Immature natural killer cell (primary cell): ENCODE measurements at regions not wholly inside any gene's neighbourhood (a gene's known extent, or its start where the extent isn't known, plus 50 kb on each side); places are given as distances from the start of the nearest gene placed in this dataset.

ENCODE experiments used
- DNase-seq, 3 donors: peaks; one replicate each; pipeline ENCODE4 v3.0.0; 2022; ENCODE audit warnings: mixed read lengths in 1 of 3
- H3K27ac Mint-ChIP-seq, 6 donors: one replicate each; pipeline ENCODE4 v1.8.0; 2020; ENCODE audit warnings: mixed read lengths in 6 of 6, mild to moderate bottlenecking in 5 of 6, inconsistent platforms in 4 of 6, moderate library complexity in 3 of 6
- H3K27me3 Mint-ChIP-seq, 3 donors: one replicate each; pipeline ENCODE4 v1.8.0; 2020 to 2021; ENCODE audit warnings: low read depth in 3 of 3, mild to moderate bottlenecking in 3 of 3, mixed read lengths in 3 of 3, moderate library complexity in 3 of 3, inconsistent platforms in 1 of 3
- H3K36me3 Mint-ChIP-seq, 3 donors: one replicate each; pipeline ENCODE4 v1.8.0; 2020; ENCODE audit warnings: mixed read lengths in 3 of 3, inconsistent platforms in 2 of 3, mild to moderate bottlenecking in 2 of 3
- H3K4me1 Mint-ChIP-seq, 2 donors: one replicate each; pipeline ENCODE4 v1.8.0; 2020; ENCODE audit warnings: inconsistent platforms in 2 of 2, mild to moderate bottlenecking in 2 of 2, mixed read lengths in 2 of 2, moderate library complexity in 1 of 2
- H3K4me3 Mint-ChIP-seq, 5 donors: one replicate each; pipeline ENCODE4 v1.8.0; 2020; ENCODE audit warnings: mild to moderate bottlenecking in 5 of 5, mixed read lengths in 5 of 5, inconsistent platforms in 3 of 5, moderate library complexity in 3 of 5
- H3K9me3 Mint-ChIP-seq, 6 donors: one replicate each; pipeline ENCODE4 v1.8.0; 2020; ENCODE audit warnings: mild to moderate bottlenecking in 6 of 6, mixed read lengths in 6 of 6, inconsistent platforms in 4 of 6, moderate library complexity in 3 of 6

DNA sequence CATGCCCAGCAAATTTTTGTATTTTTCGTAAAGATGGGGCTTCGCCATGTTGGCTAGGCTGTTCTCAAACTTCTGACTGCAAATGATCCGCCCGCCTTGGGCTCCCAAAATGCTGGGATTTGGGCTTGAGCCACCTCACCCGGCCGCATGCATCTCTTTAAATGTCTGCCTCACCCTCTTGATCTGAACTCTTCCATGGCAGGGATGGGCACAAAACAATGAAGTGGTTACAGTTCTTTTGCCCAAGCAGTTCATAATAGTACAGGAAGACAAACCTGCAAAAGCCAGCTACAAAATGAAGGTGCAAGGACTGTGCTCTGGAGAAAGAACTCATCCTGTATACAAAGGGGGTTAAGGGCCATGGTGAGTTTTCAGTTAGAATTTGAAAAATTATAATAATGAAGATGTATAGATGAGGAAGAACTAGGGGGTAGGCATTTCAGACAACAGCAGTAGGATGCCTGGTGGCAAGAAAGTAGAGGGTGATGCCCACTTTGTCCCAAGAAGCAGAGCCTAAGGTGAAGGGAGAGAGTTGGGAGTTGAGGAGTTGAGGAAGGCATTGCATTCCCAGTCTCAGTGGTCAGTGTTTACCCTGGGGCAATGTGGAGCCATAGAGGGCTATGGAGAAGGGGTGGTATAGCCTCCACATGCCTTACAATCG lies 160.8 kb upstream of the MYCN start:
- peaks cover 0 to 1% (median 0%) of the 10 kb centered on the region in 6 donors for H3K9me3 Mint-ChIP-seq
- no peaks in the 10 kb centered on the region for H3K36me3 Mint-ChIP-seq
- H3K4me3 Mint-ChIP-seq, result no peak overlapping the region
- no peak overlapping the region for H3K27ac Mint-ChIP-seq
- H3K27me3 Mint-ChIP-seq, result peaks cover 2 to 4% (median 4%) of the 10 kb centered on the region in 3 donors
- no peaks in the 10 kb centered on the region for H3K4me1 Mint-ChIP-seq
- no peak for DNase-seq

DNA sequence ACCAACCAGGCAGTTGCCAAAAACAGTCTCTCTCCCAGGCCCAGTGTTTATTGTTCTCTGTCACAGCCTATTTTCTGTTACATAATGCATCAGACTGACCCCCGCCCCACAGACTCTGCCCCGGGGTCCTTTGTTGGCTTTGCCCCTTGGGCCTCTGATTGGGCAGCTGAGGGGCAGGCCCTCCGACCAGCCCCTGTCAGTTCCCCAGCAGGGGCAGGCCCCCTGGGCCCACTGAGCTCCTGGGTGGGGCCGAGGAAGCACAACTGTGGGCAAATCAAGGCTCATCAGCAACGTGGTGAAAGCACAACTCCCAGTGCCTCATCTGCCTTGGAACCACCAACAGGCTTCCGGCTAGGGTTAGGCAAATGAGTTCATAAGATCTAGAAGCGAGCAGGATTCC lies 160.1 kb upstream of the MYCN start:
- H3K27me3 Mint-ChIP-seq, result peaks cover under 1 to 4% (median 2%) of the 10 kb centered on the region in 3 donors
- no peak overlapping the region for H3K4me3 Mint-ChIP-seq
- H3K9me3 Mint-ChIP-seq, result peaks cover 0 to 1% (median 0%) of the 10 kb centered on the region in 6 donors
- H3K27ac Mint-ChIP-seq, result no peak overlapping the region
- DNase-seq, result no peak
- H3K36me3 Mint-ChIP-seq, result no peaks in the 10 kb centered on the region
- no peaks in the 10 kb centered on the region for H3K4me1 Mint-ChIP-seq

DNA sequence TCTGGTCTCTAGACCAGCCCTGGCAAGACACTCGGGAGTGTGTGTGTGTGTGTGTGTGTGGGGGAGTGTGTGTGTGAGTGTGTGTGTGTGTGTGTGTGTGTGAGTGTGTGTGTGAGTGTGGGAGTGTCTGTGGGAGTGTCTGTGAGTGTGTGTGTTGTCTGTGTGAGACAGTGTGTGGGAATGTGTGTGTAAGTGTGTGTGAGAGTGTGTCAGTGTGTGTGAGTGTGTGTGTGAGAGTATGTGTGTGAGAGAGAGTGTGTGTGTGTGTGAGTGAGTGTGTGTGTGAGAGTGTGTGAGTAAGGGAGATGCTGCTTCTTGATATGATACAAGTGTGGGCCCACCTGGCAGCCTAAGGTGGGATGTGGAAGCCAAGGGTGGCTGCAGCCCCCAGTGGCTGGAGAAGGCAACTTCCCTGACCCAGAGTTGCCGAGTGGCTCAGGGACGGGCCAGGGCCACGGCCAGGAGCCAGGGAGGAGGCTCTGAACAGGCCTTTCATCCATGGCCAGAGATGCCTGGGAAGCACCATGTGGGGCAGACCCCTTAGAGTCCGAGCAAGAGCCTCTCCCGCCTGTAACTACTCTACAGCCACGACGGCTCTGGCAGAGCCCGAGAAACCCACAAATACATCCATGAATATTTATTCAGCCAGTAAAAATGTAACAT lies 159.3 kb upstream of the MYCN start:
- Mint-ChIP-seq H3K4me3 (no peak overlapping the region), H3K36me3 (no peaks in the 10 kb centered on the region), H3K27ac (no peak overlapping the region)

DNA sequence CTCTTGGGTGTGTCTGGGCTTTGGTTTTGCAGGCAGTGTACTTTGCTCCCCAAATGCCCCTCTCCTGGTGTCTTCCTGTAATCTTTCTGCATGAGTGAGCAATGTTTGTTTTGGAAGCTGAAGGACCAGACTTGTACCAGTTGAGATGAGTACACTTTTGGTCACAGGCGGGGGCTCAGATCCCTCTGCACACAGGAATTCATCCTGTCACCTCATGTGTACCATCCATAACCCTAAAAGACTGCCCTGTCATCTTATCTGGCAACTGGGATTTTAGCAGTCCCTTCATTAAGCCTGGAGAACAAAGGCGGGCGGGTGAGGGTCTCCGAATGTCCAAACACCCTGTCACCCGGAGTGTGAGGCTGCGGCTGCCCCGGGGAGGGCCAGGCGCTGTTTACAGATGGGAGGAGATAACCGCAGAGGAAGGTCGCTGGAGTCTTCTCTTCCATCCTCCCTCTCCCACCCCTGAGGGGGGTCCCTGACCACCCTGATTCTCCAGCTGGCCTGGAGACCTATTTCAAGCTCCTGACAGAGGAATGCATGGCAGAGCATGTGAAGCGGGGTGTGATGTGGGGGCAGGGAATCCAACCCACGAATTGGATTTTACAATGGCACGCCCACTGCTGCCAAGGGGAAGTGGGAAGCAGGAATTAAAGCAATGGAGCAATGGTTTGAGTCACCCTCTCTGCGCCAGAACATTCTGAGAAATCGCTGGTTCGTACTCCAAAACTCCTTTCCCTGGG lies 158.2 kb upstream of the MYCN start:
- H3K4me3 Mint-ChIP-seq, result no peak overlapping the region
- H3K27ac Mint-ChIP-seq, result no peak overlapping the region
- peaks cover 0 to 4% (median 2%) of the 10 kb centered on the region in 3 donors for H3K27me3 Mint-ChIP-seq
- no peaks in the 10 kb centered on the region for H3K4me1 Mint-ChIP-seq
- H3K9me3 Mint-ChIP-seq, result peaks cover 0 to 1% (median 0%) of the 10 kb centered on the region in 6 donors
- H3K36me3 Mint-ChIP-seq, result no peaks in the 10 kb centered on the region
- DNase-seq, result no peak

More for the DNA sequence above, 159.3 kb upstream of the MYCN start:
- Mint-ChIP-seq H3K4me1 (no peaks in the 10 kb centered on the region), H3K27me3 (peaks cover 0 to 4% (median 2%) of the 10 kb centered on the region in 3 donors), H3K9me3 (peaks cover 0 to 1% (median 0%) of the 10 kb centered on the region in 6 donors)
- no peak for DNase-seq

DNA sequence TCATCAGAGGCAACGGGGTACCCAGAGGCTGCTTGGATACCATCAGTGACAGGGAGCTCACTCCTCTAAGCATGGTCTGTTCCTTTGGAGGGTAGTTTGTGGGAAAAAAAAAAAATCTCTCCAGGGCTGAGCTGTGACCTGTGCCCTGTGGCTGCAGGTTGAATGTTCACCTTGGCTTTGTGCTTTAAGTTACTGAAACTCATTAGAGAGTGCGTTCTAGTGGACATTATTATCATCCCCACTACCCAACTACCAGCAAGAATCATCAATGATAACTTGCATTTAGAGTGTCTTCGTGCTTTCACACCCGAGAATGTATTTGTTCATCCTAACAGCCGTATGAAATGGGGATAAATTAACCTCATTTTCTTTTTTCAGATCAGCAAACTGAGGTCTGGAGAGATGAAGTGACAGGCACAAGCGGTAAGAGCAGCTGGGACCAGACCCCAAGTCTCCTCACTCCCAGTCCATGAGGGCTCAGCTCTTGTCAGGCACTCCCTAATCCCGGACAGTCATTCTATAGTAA lies 157.5 kb upstream of the MYCN start:
- Mint-ChIP-seq H3K4me3 (no peak overlapping the region), H3K4me1 (no peaks in the 10 kb centered on the region), H3K27ac (no peak overlapping the region), H3K9me3 (peaks cover 0 to 1% (median 0%) of the 10 kb centered on the region in 6 donors), H3K36me3 (no peaks in the 10 kb centered on the region), H3K27me3 (peaks cover 0 to 3% (median 2%) of the 10 kb centered on the region in 3 donors)
- no peak for DNase-seq

DNA sequence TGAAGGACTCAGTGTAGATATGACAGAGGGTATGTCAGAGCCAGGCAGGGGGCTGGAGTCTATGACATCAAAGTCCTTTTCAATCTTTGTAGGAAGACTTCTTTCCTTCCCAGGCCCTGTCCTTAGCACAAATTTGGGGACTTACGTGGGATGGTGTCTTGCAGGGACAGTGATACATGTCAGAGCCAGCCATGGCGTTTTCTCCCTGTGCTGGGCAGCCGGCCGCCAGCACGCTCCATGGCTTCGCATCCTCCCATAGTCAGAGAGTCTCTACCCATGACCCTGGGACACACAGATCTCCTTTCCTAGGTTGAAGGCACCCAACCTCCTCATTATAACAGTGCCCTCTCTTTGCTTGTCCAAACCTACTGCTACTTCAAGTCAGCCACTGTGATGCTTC lies 156.9 kb upstream of the MYCN start:
- Mint-ChIP-seq H3K4me1 (no peaks in the 10 kb centered on the region), H3K27me3 (peaks cover 2 to 3% (median 2%) of the 10 kb centered on the region in 3 donors), H3K4me3 (no peak overlapping the region), H3K27ac (no peak overlapping the region), H3K9me3 (peaks cover 0 to 1% (median 0%) of the 10 kb centered on the region in 6 donors), H3K36me3 (no peaks in the 10 kb centered on the region)
- DNase-seq, result no peak

DNA sequence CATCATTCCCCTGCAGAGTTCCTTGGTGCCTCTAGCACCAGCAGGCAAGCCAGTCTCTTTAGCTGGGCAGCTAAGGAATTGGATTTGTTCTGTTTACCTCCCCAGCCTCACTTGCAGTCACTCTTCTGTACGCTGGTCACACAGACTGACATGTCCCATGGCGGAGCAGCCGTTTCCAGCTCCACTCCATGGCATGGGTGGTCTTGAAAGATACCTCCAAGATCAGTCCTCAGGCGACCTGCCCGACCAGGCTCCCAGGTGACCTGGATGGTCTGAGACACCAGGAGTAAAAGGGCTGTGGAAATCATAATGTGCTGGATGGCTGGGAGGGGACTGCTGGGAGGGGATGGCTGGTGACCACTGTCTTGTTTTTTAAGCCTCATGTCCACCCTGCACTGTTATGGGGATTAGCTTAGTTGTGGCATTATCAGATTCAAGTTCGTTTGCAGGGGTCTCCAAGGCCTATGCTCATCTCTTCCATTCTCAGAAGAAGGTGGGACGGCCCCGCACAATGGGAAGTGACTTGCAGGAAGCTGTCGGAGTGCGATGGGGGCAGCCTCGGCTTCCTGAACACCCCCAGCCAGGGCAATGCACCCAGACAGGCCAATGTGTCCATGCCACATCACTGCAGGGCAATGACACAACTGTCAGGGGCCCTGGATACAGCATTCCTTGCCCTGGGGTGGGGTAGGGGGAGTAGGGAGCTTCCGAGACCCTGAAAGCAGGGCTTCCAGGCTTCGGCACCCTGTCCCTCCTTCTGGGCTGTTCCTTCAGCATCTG lies 156.1 kb upstream of the MYCN start:
- Mint-ChIP-seq H3K27ac (no peak overlapping the region), H3K27me3 (peaks cover 2 to 3% (median 2%) of the 10 kb centered on the region in 3 donors), H3K36me3 (no peaks in the 10 kb centered on the region), H3K9me3 (peaks cover 0 to 1% (median 0%) of the 10 kb centered on the region in 6 donors), H3K4me1 (no peaks in the 10 kb centered on the region), H3K4me3 (no peak overlapping the region)
- DNase-seq, result no peak

DNA sequence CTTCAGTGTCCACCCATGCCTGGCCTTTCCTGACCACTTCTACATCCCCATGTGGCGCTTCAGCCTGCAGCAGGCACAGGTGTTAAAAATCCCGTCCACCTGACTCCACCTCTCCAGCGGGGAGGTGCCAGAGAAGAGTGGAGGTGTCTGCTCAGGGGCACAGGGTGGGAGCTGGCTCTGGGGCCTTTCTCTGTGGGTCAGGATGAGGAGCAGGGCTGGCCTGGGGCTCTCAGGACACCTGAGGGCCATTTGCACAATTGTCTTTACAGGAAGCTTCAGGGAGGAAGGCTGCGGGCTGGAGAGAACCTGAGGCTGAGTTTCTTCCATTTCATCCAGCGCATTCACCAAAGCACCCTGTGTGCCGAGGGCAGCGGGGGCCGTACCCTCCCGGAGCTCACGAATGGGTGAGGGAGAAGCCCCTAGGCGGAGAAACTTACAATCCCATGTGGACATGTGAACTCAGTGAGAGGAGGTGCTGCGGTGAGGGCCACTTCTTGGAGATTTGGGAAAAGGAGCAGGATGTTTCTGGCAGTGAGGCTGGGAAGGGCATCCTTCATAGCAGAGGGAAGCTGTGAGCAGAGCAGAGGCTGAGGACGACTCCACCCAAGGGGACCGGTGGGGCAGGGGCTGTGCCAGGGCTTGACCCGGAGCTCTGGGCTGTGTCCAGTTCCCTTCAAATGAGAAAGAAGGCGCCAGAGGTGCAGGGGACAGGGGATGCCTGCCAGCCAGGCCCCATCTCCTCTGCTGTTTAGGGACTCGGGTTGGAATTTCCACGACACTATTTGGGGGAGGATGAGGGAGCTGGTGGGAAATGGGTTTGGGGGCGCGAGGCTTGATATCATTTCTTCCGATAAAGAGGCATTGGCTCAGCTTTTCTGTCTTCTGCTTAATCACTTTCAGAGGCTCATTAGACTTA lies 155.2 kb upstream of the MYCN start:
- Mint-ChIP-seq H3K9me3 (peaks cover 0 to 1% (median 0%) of the 10 kb centered on the region in 6 donors), H3K4me1 (no peaks in the 10 kb centered on the region), H3K4me3 (no peak overlapping the region), H3K27ac (no peak overlapping the region), H3K27me3 (peaks cover 2 to 3% (median 2%) of the 10 kb centered on the region in 3 donors), H3K36me3 (no peaks in the 10 kb centered on the region)
- no peak for DNase-seq

DNA sequence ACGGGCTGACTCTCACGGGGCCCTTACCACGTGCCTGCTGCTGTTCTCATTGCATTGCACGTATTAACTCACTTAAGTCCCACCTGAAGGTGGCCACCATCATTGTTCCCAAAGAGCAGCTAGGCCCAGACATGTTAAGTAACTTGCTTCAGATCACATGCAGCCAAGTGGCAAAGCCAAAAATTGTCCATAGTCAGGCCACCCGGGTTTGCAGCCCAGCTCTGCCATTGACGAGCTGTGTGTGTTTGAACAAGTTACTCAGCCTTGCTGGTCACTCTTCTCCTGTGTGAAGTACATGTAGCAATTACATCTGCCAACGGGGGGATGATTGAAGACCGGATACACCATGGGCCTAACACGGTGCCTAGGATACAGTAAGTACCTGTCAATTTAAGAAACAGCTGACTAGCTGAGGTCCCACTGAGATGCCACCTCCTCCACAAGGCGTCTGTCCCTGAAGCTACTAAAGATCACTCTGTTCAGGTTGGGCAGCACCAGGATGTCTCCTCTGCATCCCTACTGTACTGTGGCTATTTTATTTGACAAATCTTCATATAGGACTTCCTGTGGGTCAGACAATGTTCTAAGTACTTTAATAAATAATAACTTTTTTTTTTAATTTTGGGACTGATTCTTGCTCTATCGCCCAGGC lies 154.2 kb upstream of the MYCN start:
- H3K4me1 Mint-ChIP-seq, result no peaks in the 10 kb centered on the region
- peaks cover 0 to 1% (median 0%) of the 10 kb centered on the region in 6 donors for H3K9me3 Mint-ChIP-seq
- peaks cover 2 to 3% (median 2%) of the 10 kb centered on the region in 3 donors for H3K27me3 Mint-ChIP-seq
- DNase-seq, result no peak
- H3K36me3 Mint-ChIP-seq, result no peaks in the 10 kb centered on the region
- no peak overlapping the region for H3K27ac Mint-ChIP-seq
- no peak overlapping the region for H3K4me3 Mint-ChIP-seq

DNA sequence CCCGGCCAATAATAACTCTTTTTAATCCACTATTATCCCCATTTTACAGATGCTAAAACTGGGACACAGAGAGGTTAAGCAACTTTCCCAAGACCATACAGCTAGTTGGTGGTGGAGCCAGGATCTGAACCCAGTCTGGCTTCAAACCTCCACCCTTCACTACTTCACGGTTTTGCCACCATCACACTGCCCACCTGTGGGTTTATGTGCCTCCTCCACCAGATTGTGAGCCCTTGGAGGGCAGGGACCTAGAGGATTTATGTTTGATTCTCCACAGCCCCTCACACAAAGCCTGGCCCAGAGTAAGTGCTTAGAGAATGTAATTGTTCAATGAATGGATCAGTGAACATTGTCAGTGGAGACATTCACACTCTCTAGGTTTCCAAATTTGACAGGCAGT lies 153.4 kb upstream of the MYCN start:
- no peak overlapping the region for H3K27ac Mint-ChIP-seq
- peaks cover 0 to 3% (median 2%) of the 10 kb centered on the region in 3 donors for H3K27me3 Mint-ChIP-seq
- peaks cover 0 to 1% (median 0%) of the 10 kb centered on the region in 6 donors for H3K9me3 Mint-ChIP-seq
- no peak for DNase-seq
- H3K4me1 Mint-ChIP-seq, result no peaks in the 10 kb centered on the region
- no peak overlapping the region for H3K4me3 Mint-ChIP-seq
- no peaks in the 10 kb centered on the region for H3K36me3 Mint-ChIP-seq

DNA sequence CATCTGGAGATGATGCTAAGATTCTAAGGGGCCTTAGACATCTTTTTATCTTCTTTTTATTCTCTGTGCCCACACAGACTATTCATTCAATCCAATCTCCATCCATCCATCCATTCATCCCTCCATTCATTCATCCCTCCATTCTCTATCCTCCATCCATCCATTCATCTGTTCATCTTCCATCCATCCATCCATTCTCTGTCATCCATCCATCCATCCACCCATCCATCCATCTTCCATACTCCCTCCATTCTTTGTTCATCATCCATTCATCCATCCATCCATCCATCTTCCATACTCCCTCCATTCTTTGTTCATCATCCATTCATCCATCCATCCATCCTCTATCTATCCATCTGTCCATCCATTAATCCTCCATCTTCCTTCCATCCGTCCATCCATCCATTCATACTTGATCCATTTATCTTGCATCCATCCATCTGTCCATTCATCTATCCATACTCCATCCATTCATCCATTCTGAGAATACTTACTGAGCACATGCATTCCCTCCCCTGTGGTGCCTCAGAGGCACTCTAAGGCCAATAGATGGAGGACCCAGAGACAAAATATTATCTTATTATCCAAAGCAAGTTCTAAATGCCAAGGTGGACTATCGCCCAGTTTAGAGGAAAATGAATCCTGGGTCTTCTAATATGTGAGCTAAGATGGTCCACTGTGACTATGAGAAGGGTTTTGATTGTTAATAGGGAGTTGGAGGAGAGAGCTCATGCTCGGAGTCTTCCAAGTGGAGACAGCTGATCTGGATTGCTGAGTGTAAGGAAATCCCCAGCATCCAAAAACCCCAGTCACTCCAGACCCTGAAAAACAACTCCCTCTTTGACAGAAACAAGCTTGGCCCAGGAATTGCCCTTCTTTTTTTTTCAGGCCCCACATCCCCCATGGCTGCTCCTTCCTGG lies 152.6 kb upstream of the MYCN start:
- peaks cover 0 to 3% (median 2%) of the 10 kb centered on the region in 3 donors for H3K27me3 Mint-ChIP-seq
- no peaks in the 10 kb centered on the region for H3K36me3 Mint-ChIP-seq
- H3K9me3 Mint-ChIP-seq, result peaks cover 0 to 1% (median 0%) of the 10 kb centered on the region in 6 donors
- no peaks in the 10 kb centered on the region for H3K4me1 Mint-ChIP-seq
- H3K4me3 Mint-ChIP-seq, result no peak overlapping the region
- H3K27ac Mint-ChIP-seq, result no peak overlapping the region
- no peak for DNase-seq
